ENCODE measurements at regions not wholly inside any gene's neighbourhood (a gene's known extent, or its start where the extent isn't known, plus 50 kb on each side); places are given as distances from the start of the nearest gene placed in this dataset.

DNA sequence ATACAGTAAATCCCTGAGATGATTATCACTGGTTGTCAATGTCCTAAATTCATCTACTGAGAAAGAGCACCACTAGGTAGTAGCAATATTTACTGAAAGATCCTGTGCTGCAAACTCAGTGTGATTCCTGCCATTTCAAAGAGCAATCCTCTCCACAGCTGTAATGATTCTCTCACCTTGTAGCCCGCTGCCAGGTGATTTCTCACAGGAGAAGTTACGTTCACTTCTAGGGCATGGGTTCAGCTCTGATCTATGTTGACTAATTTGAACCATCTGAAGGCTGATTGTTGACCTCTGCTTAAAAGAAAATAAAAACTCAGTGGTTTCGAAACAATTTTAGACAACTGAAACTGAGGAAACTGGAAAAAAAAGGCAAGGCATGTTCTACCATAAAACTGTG lies 197.0 kb downstream of the FAT4 start:
- ATAC-seq = no peak

GRCh38 chr4:125515016-125515415 lies 200.3 kb downstream of the FAT4 start:
- H3K27me3 Mint-ChIP-seq (ENCODE audit: low read depth) = no peaks in the 10 kb centered on the region
- H3K4me3 Mint-ChIP-seq = no peak overlapping the region
- H3K36me3 Mint-ChIP-seq (ENCODE audit: insufficient read depth) = no peaks in the 10 kb centered on the region
- H3K9me3 Mint-ChIP-seq = peaks cover 11% of the 10 kb centered on the region
- ATAC-seq (no peak), DNase-seq (no peak)
- H3K4me1 Mint-ChIP-seq (ENCODE audit: low read depth) = no peaks in the 10 kb centered on the region

More for the DNA sequence above, 197.0 kb downstream of the FAT4 start:
- Mint-ChIP-seq H3K27me3 (ENCODE audit: low read depth) (no peaks in the 10 kb centered on the region), H3K4me1 (ENCODE audit: low read depth) (no peaks in the 10 kb centered on the region), H3K36me3 (ENCODE audit: insufficient read depth) (no peaks in the 10 kb centered on the region), H3K9me3 (peaks cover 11% of the 10 kb centered on the region), H3K4me3 (no peak overlapping the region)
- DNase-seq = no peak

DNA sequence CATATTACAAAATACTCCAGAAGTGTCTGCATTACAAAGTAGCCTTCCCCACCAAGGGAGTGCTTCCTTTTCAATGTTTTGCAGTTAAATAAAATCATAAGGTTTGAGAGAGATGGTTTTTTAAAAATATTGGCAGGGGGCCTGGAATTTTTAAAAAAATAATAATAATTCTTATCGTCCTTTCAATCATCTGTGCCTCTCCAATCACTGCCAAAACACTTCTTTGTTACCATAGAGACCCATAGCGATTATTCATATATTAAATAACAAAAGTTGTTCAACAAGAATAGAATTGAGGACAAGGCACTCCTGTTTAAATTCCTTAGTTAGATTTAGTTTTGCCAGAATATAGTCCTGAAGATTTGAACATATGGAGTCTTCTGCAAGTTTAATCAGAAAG lies 203.1 kb downstream of the FAT4 start:
- peaks cover 10% of the 10 kb centered on the region for H3K9me3 Mint-ChIP-seq
- ATAC-seq (no peak), DNase-seq (no peak)
- H3K36me3 Mint-ChIP-seq (ENCODE audit: insufficient read depth) = no peaks in the 10 kb centered on the region
- no peaks in the 10 kb centered on the region for H3K4me1 Mint-ChIP-seq (ENCODE audit: low read depth)
- H3K4me3 Mint-ChIP-seq = no peak overlapping the region
- no peaks in the 10 kb centered on the region for H3K27me3 Mint-ChIP-seq (ENCODE audit: low read depth)

DNA sequence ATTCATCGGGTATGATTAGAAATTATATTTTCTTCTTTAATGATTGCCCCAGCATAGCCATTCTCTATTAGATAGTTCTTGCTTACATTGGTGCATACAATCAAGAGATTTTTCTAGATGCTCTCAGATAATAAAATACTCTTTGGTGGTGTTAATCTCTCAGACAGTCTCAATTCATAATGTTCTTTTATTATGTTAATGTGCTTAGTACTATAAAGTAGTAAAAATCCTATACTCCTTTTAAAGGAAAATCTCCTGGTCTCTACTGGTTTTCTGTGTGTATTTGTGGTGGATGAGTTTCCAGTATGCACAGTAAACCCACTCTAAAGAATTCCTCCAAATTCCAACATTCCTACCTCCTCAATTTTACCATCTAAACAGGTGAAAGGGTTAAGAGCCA lies 203.5 kb downstream of the FAT4 start:
- no peak for ATAC-seq
- DNase-seq = no peak
- no peaks in the 10 kb centered on the region for H3K27me3 Mint-ChIP-seq (ENCODE audit: low read depth)
- no peaks in the 10 kb centered on the region for H3K4me1 Mint-ChIP-seq (ENCODE audit: low read depth)
- no peak overlapping the region for H3K4me3 Mint-ChIP-seq
- peaks cover 10% of the 10 kb centered on the region for H3K9me3 Mint-ChIP-seq
- no peaks in the 10 kb centered on the region for H3K36me3 Mint-ChIP-seq (ENCODE audit: insufficient read depth)

DNA sequence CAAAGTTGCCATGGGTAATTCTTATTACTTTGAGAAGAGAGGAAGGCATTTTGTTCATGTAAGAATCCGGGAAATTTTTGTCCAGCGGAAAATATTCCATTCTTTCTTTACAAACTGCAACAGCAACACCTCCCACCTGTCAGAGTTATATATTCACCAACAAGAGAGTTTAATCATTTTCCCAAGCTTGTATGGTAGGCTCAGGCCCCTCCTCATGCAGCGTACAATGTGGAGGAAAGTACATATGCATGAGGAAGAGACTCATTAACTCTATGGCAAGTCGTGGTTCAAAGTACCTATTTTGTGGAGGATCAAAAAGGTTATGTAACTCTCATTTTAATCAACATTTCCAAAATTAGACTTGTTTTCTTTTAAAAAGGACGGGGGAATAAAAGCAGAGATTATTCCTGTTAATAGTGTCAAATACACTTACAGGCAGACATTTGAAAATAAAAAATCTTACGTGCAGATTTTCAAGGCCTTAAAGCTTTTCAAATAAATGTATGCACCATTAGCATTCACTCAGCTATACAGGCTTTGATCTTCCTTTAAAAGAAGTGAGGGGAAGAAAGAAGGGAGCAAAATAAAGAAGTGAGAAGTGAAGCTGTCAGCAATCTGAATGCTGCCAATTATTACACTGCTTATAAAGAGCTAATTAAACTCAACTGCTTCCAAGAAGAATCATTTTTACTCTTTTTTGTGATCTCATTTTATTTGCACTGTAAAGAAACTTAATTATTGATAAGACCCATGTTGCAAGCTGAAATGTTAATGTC lies 204.8 kb downstream of the FAT4 start:
- Mint-ChIP-seq H3K27me3 (ENCODE audit: low read depth) (no peaks in the 10 kb centered on the region), H3K4me3 (no peak overlapping the region), H3K9me3 (peaks cover 11% of the 10 kb centered on the region), H3K36me3 (ENCODE audit: insufficient read depth) (no peaks in the 10 kb centered on the region), H3K4me1 (ENCODE audit: low read depth) (no peaks in the 10 kb centered on the region)
- DNase-seq = no peak
- no peak for ATAC-seq

GRCh38 chr4:125520258-125520990 lies 205.7 kb downstream of the FAT4 start:
- peaks cover 9% of the 10 kb centered on the region for H3K9me3 Mint-ChIP-seq
- H3K27me3 Mint-ChIP-seq (ENCODE audit: low read depth) = no peaks in the 10 kb centered on the region
- H3K36me3 Mint-ChIP-seq (ENCODE audit: insufficient read depth) = no peaks in the 10 kb centered on the region
- no peaks in the 10 kb centered on the region for H3K4me1 Mint-ChIP-seq (ENCODE audit: low read depth)
- no peak for ATAC-seq
- no peak overlapping the region for H3K4me3 Mint-ChIP-seq
- no peak for DNase-seq

- H3K4me1 Mint-ChIP-seq (ENCODE audit: low read depth) = no peaks in the 10 kb centered on the region
- H3K27me3 Mint-ChIP-seq (ENCODE audit: low read depth) = no peaks in the 10 kb centered on the region
- ATAC-seq = no peak
- H3K36me3 Mint-ChIP-seq (ENCODE audit: insufficient read depth) = no peaks in the 10 kb centered on the region
- no peak for DNase-seq
- no peak overlapping the region for H3K4me3 Mint-ChIP-seq
- H3K9me3 Mint-ChIP-seq = peaks cover 10% of the 10 kb centered on the region
Measured at GRCh38 chr4:125522588-125522987, 207.8 kb downstream of the FAT4 start.

GRCh38 chr4:125522992-125523391 lies 208.2 kb downstream of the FAT4 start:
- no peak for ATAC-seq
- Mint-ChIP-seq H3K36me3 (ENCODE audit: insufficient read depth) (no peaks in the 10 kb centered on the region), H3K4me1 (ENCODE audit: low read depth) (no peaks in the 10 kb centered on the region), H3K9me3 (peaks cover 10% of the 10 kb centered on the region), H3K27me3 (ENCODE audit: low read depth) (no peaks in the 10 kb centered on the region), H3K4me3 (no peak overlapping the region)
- no peak for DNase-seq

DNA sequence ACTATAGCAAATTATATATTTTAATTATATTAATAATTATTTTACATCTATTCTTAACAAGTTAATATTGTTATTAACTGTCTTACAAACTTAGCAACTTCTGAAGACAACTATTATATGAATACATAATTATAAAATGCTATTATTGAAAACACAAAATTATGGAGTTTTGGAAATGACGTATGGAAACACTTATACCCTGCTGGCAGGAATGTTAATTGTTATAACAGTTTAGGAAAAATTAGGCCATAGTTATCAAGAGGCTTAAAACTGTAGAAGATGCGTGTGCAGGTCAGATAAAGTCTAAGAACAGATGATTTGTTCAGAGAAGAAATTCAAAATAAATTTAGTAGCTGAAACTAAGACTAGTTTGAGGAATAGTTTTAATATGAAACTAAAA lies 211.7 kb downstream of the FAT4 start:
- Mint-ChIP-seq H3K4me3 (no peak overlapping the region), H3K9me3 (peaks cover 7% of the 10 kb centered on the region), H3K4me1 (ENCODE audit: low read depth) (no peaks in the 10 kb centered on the region), H3K36me3 (ENCODE audit: insufficient read depth) (no peaks in the 10 kb centered on the region), H3K27me3 (ENCODE audit: low read depth) (no peaks in the 10 kb centered on the region)
- DNase-seq = no peak
- no peak for ATAC-seq

GRCh38 chr4:125527681-125528080 lies 212.9 kb downstream of the FAT4 start:
- ATAC-seq (no peak), DNase-seq (no peak)
- peaks cover 7% of the 10 kb centered on the region for H3K9me3 Mint-ChIP-seq
- no peaks in the 10 kb centered on the region for H3K27me3 Mint-ChIP-seq (ENCODE audit: low read depth)
- no peaks in the 10 kb centered on the region for H3K4me1 Mint-ChIP-seq (ENCODE audit: low read depth)
- H3K36me3 Mint-ChIP-seq (ENCODE audit: insufficient read depth) = no peaks in the 10 kb centered on the region
- H3K4me3 Mint-ChIP-seq = no peak overlapping the region

DNA sequence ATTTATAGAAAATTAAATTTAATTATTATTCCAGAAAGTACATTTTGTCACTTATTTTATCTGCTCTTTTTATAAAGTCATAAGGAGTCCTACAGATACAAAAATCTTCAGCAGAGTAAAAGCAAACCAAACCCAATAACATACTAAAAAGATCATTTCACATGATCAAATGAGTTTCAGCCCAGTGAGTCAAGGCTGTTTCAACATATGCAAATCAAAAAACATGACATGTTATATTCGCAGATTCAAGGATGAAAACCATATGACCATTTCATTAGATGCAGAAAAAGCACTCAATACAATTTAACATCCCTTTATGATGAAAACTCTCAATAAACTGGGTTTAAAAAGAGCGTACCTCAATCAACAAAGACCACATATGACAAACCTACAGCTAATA lies 214.3 kb downstream of the FAT4 start:
- Mint-ChIP-seq H3K9me3 (peaks cover 6% of the 10 kb centered on the region), H3K4me1 (ENCODE audit: low read depth) (no peaks in the 10 kb centered on the region), H3K36me3 (ENCODE audit: insufficient read depth) (no peaks in the 10 kb centered on the region), H3K4me3 (no peak overlapping the region), H3K27me3 (ENCODE audit: low read depth) (no peaks in the 10 kb centered on the region)
- DNase-seq (no peak), ATAC-seq (no peak)

DNA sequence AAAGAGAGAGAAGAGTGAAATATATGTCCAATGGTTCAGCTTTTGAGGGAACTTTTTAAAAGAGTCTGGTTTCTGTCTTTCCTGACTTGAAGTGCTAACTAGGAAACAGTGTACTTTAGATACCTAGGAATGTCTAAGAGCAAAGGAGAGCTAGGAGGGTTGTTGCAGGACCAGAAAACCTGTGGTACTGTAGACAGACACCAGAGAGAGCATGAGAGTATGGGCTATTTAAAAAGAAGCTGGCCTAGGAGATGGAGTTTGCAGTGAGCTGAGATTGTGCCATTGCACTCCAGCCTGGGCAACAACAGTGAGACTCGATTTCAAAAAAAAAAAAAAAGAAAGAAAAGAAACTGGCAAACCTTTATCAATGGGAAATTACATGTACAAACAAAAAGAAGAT lies 223.9 kb downstream of the FAT4 start:
- DNase-seq (no peak), ATAC-seq (no peak)
- H3K27me3 Mint-ChIP-seq (ENCODE audit: low read depth) = no peaks in the 10 kb centered on the region
- no peaks in the 10 kb centered on the region for H3K4me1 Mint-ChIP-seq (ENCODE audit: low read depth)
- no peak overlapping the region for H3K4me3 Mint-ChIP-seq
- H3K9me3 Mint-ChIP-seq = peaks cover 16% of the 10 kb centered on the region
- no peaks in the 10 kb centered on the region for H3K36me3 Mint-ChIP-seq (ENCODE audit: insufficient read depth)

GRCh38 chr4:125539691-125540090 lies 224.9 kb downstream of the FAT4 start:
- no peaks in the 10 kb centered on the region for H3K27me3 Mint-ChIP-seq (ENCODE audit: low read depth)
- H3K4me3 Mint-ChIP-seq = no peak overlapping the region
- DNase-seq (no peak), ATAC-seq (no peak)
- peaks cover 19% of the 10 kb centered on the region for H3K9me3 Mint-ChIP-seq
- no peaks in the 10 kb centered on the region for H3K4me1 Mint-ChIP-seq (ENCODE audit: low read depth)
- no peaks in the 10 kb centered on the region for H3K36me3 Mint-ChIP-seq (ENCODE audit: insufficient read depth)

GRCh38 chr4:125541836-125542385 lies 227.2 kb downstream of the FAT4 start:
- Mint-ChIP-seq H3K27me3 (ENCODE audit: low read depth) (no peaks in the 10 kb centered on the region), H3K9me3 (peaks cover 13% of the 10 kb centered on the region), H3K4me1 (ENCODE audit: low read depth) (no peaks in the 10 kb centered on the region), H3K4me3 (no peak overlapping the region), H3K36me3 (ENCODE audit: insufficient read depth) (no peaks in the 10 kb centered on the region)
- no peak for DNase-seq
- no peak for ATAC-seq

DNA sequence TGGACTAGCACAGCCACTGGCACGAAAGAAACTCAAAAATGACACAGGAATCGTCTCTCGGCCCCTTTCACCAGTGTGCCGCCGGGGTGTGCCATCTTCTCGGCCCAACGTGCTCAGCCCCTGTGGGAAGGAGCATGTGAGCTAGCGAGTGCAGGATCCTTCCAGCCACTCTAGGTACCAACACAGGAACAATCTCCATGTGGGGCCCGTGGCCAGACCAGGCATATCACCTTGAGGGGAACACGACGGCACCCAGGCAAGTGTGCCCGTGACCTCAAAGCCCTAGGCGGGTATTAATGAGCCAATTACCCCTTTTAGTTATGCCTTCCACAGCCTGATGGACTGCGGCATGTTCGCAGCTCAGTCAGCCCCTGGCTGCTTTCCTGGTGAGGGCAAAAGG lies 231.5 kb downstream of the FAT4 start:
- ATAC-seq (no peak), DNase-seq (no peak)
- peaks cover 4% of the 10 kb centered on the region for H3K9me3 Mint-ChIP-seq
- H3K27me3 Mint-ChIP-seq (ENCODE audit: low read depth) = no peaks in the 10 kb centered on the region
- H3K4me1 Mint-ChIP-seq (ENCODE audit: low read depth) = no peaks in the 10 kb centered on the region
- no peaks in the 10 kb centered on the region for H3K36me3 Mint-ChIP-seq (ENCODE audit: insufficient read depth)
- H3K4me3 Mint-ChIP-seq = no peak overlapping the region
